ENCODE measurements at regions not wholly inside any gene's neighbourhood (a gene's known extent, or its start where the extent isn't known, plus 50 kb on each side); places are given as distances from the start of the nearest gene placed in this dataset.
"Not testable (repeated sequence)": the region's sequence is repeated elsewhere in the genome, so short reads cannot be mapped to it uniquely, and the experiment has no call there.

DNA sequence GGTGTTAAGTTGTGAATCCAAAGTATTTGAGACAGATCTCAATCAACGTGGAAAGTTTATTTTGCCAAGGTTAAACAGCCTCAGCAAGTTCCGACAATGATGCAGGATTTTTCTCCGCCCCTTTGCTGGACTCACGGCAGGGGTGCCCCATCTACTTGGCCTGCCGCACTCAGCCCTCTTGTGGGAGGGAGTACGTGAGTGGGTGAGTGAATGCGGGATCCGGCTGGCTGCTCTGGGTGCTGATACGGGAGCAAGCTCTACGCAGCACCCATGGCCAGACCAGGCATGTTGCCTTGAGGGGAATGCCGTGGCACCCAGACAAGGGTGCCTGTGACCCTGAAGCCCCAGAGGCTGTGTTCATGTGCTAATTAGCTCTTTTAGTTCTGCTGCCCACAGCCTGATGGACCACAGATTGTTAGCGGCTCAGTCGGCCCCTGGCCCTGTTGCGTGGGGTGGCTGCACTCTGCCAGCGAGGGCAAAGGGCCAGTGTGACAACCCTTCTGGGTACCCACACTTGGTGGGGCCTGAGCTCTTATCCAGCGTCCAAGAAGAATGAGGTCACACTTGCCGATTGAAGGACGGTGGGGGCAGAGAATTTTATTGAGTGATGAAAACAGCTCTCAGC is 81.2 kb upstream of the FAM153A start:
- in situ Hi-C loops (cut with HindIII; ENCODE audit: extremely low pct_ligation_motif_present, low pct_unique_long_range_greater_than_20kb); DNase-seq (ENCODE audit: low spot score); intact Hi-C loops (cut with micrococcal nuclease; ENCODE audit: unreplicated experiment); H4K20me1 ChIP-seq (ENCODE audit: insufficient read depth, low read length); H3K9ac ChIP-seq (ENCODE audit: insufficient read depth, low read depth, low read length); H3K79me2 ChIP-seq (ENCODE audit: insufficient read depth, low read length); H3K4me3 ChIP-seq (replicated peaks in 1 of 3; ENCODE audit: insufficient read depth in 1 of 3, low read depth in 2 of 3, low read length in 3 of 3); H3K27ac ChIP-seq (ENCODE audit: extremely low read length, insufficient read depth, low read length); H3K36me3 ChIP-seq (replicated peaks in 1 of 2; ENCODE audit: control insufficient read depth in 1 of 2, insufficient read depth in 2 of 2, low read length in 2 of 2); H3K4me1 ChIP-seq (ENCODE audit: insufficient read depth, low read length); H3K27me3 ChIP-seq (ENCODE audit: control insufficient read depth in 1 of 2, insufficient read depth in 2 of 2, low read length in 2 of 2); POLR2A ChIA-PET; CTCF ChIA-PET (ENCODE audit: low intra/inter-chr PET ratio, low total read pairs); H2AFZ ChIP-seq (ENCODE audit: low read length); H3K4me2 ChIP-seq (ENCODE audit: low read depth, low read length); BruUV-seq (replicated peaks); FAIRE-seq; H3K9me3 ChIP-seq (ENCODE audit: low read length): not testable (repeated sequence)
- ATAC-seq: peak; percentile 57; the same call in 2 of the 3 replicates
- 40% methylated on average over 2 of the region's 18 CpGs for WGBS (ENCODE audit: low lambda C conversion rate)

DNA sequence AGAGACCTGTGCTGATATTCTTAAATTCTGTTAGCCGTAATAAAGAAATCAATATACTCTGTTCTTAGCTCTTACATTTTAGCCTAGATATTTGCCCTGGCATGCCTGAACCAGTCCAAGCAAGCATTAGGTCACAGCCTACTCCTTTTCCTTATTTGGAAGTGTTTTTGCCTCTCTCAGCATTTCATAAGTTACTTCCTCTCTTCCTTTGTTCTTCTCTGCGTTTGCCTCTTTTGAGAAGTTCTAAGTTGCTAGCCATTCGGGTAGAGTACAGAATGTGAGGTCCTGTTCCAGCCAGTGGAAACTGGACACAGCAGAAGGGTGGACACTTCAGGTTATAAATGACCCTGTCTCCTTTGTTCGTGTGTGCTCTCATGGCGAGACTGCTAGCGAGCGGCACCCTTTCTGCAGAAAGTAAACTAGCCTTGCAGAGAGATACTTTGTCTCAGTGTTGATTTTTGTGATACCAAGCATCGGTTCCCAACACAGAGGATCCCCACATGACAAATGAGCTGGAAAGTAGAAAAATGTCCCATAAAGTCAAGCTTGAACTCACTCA is 75.0 kb upstream of the FAM153A start:
- POLR2A ChIA-PET; H3K9me3 ChIP-seq (ENCODE audit: low read length); in situ Hi-C loops (cut with HindIII; ENCODE audit: extremely low pct_ligation_motif_present, low pct_unique_long_range_greater_than_20kb); H3K9ac ChIP-seq (ENCODE audit: insufficient read depth, low read depth, low read length); H3K79me2 ChIP-seq (ENCODE audit: insufficient read depth, low read length); DNase-seq (ENCODE audit: low spot score); H3K4me2 ChIP-seq (ENCODE audit: low read depth, low read length); H3K4me3 ChIP-seq (replicated peaks in 1 of 3; ENCODE audit: insufficient read depth in 1 of 3, low read depth in 2 of 3, low read length in 3 of 3); H4K20me1 ChIP-seq (ENCODE audit: insufficient read depth, low read length); BruUV-seq (replicated peaks); H3K27ac ChIP-seq (ENCODE audit: extremely low read length, insufficient read depth, low read length); H3K27me3 ChIP-seq (ENCODE audit: control insufficient read depth in 1 of 2, insufficient read depth in 2 of 2, low read length in 2 of 2); H3K36me3 ChIP-seq (replicated peaks in 1 of 2; ENCODE audit: control insufficient read depth in 1 of 2, insufficient read depth in 2 of 2, low read length in 2 of 2); ATAC-seq; H3K4me1 ChIP-seq (ENCODE audit: insufficient read depth, low read length); H2AFZ ChIP-seq (ENCODE audit: low read length); intact Hi-C loops (cut with micrococcal nuclease; ENCODE audit: unreplicated experiment); CTCF ChIA-PET (ENCODE audit: low intra/inter-chr PET ratio, low total read pairs): not testable (repeated sequence)
- WGBS (ENCODE audit: low lambda C conversion rate): 43% methylated on average over 7 of the region's 8 CpGs
- peak; percentile 26 for FAIRE-seq
- TF ChIP-seq MAFF (IDR thresholded peaks at IDR 0.05; ENCODE audit: low read depth, low read length): 0 out of 2 replicates have a peak, but pooled peaks have one; percentile 7
- TF ChIP-seq ZNF562 (CRISPR knock-in tag; IDR thresholded peaks at IDR 0.05; ENCODE audit: borderline replicate concordance): peak; percentile 66; the same call in 1 of the 2 replicates

DNA sequence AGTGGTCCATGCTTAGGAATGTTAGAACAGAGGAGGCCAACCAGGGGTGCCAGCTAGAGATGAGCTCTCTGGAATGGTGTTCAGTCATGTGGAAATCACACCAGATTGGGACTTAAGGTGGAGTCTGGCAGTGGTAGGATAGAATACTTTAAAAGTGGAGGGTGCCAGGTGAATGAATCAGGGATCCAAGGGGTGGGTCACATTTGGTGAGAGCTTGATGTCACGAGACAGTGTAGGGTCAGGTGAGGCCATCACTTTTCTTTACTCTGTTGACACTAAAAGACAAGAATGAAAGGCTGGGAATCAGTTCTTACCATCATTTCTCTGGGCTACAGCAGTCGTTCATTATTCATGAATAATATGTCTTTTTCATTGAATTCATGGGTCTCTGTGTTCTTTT is 73.8 kb upstream of the FAM153A start:
- intact Hi-C loops (cut with micrococcal nuclease; ENCODE audit: unreplicated experiment); H2AFZ ChIP-seq (ENCODE audit: low read length); DNase-seq (ENCODE audit: low spot score); H3K9ac ChIP-seq (ENCODE audit: insufficient read depth, low read depth, low read length); in situ Hi-C loops (cut with HindIII; ENCODE audit: extremely low pct_ligation_motif_present, low pct_unique_long_range_greater_than_20kb); FAIRE-seq; ATAC-seq; H3K4me2 ChIP-seq (ENCODE audit: low read depth, low read length); BruUV-seq (replicated peaks); H3K79me2 ChIP-seq (ENCODE audit: insufficient read depth, low read length); H3K27ac ChIP-seq (ENCODE audit: extremely low read length, insufficient read depth, low read length); POLR2A ChIA-PET; H3K36me3 ChIP-seq (replicated peaks in 1 of 2; ENCODE audit: control insufficient read depth in 1 of 2, insufficient read depth in 2 of 2, low read length in 2 of 2); H4K20me1 ChIP-seq (ENCODE audit: insufficient read depth, low read length); H3K27me3 ChIP-seq (ENCODE audit: control insufficient read depth in 1 of 2, insufficient read depth in 2 of 2, low read length in 2 of 2); H3K4me3 ChIP-seq (replicated peaks in 1 of 3; ENCODE audit: insufficient read depth in 1 of 3, low read depth in 2 of 3, low read length in 3 of 3); H3K4me1 ChIP-seq (ENCODE audit: insufficient read depth, low read length); H3K9me3 ChIP-seq (ENCODE audit: low read length); CTCF ChIA-PET (ENCODE audit: low intra/inter-chr PET ratio, low total read pairs): not testable (repeated sequence)
- 5% methylated on average over 1 of the region's 2 CpGs for WGBS (ENCODE audit: low lambda C conversion rate)

DNA sequence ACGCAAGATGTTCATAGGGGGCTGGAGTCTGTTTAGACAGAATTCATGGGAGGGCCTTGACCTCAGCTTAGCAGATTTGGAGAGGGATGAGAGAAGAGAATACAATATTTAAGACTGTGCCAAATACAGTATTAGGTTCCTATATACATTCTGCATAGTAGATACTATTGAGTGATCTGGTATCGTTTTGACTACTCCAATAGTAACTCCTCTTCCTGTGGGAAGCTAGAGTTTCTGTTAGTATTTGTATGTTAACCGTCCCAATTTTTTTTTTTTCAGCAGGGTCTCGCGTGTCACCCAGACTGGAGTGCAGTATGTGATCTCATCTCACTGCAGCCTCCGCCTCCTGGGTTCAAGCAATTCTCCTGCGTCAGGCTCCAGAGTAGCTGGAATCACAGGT is 65.2 kb upstream of the FAM153A start:
- in situ Hi-C loops (cut with HindIII; ENCODE audit: extremely low pct_ligation_motif_present, low pct_unique_long_range_greater_than_20kb): not testable (repeated sequence)
- 21% methylated on average over 6 of the region's 7 CpGs for WGBS (ENCODE audit: low lambda C conversion rate)

More for the DNA sequence above, 65.2 kb upstream of the FAM153A start:
- H3K9ac ChIP-seq (ENCODE audit: insufficient read depth, low read depth, low read length); H4K20me1 ChIP-seq (ENCODE audit: insufficient read depth, low read length); intact Hi-C loops (cut with micrococcal nuclease; ENCODE audit: unreplicated experiment); H3K9me3 ChIP-seq (ENCODE audit: low read length); H3K27ac ChIP-seq (ENCODE audit: extremely low read length, insufficient read depth, low read length); DNase-seq (ENCODE audit: low spot score); H2AFZ ChIP-seq (ENCODE audit: low read length); FAIRE-seq; H3K4me2 ChIP-seq (ENCODE audit: low read depth, low read length); H3K79me2 ChIP-seq (ENCODE audit: insufficient read depth, low read length); ATAC-seq; H3K36me3 ChIP-seq (replicated peaks in 1 of 2; ENCODE audit: control insufficient read depth in 1 of 2, insufficient read depth in 2 of 2, low read length in 2 of 2); POLR2A ChIA-PET; H3K4me3 ChIP-seq (replicated peaks in 1 of 3; ENCODE audit: insufficient read depth in 1 of 3, low read depth in 2 of 3, low read length in 3 of 3); BruUV-seq (replicated peaks); H3K27me3 ChIP-seq (ENCODE audit: control insufficient read depth in 1 of 2, insufficient read depth in 2 of 2, low read length in 2 of 2); H3K4me1 ChIP-seq (ENCODE audit: insufficient read depth, low read length); CTCF ChIA-PET (ENCODE audit: low intra/inter-chr PET ratio, low total read pairs): not testable (repeated sequence)
